ENCODE measurements at regions not wholly inside any gene's neighbourhood (a gene's known extent, or its start where the extent isn't known, plus 50 kb on each side); places are given as distances from the start of the nearest gene placed in this dataset.
"Not testable (repeated sequence)": the region's sequence is repeated elsewhere in the genome, so short reads cannot be mapped to it uniquely, and the experiment has no call there.

- not testable (repeated sequence) for DNase-seq (ENCODE audit: low spot score); H3K36me3 Mint-ChIP-seq (ENCODE audit: low read depth); H3K27me3 Mint-ChIP-seq (ENCODE audit: low read depth); H3K4me3 Mint-ChIP-seq; H3K9me3 Mint-ChIP-seq; H3K27ac Mint-ChIP-seq; H3K4me1 Mint-ChIP-seq (ENCODE audit: low read depth)
Observed at GRCh38 chrX:3919668-3920423, 206.4 kb upstream of the PRKX start.

GRCh38 chrX:3914813-3915212, 201.4 kb upstream of the PRKX start:
- not testable (repeated sequence) for H3K9me3 Mint-ChIP-seq; H3K36me3 Mint-ChIP-seq (ENCODE audit: low read depth); H3K27me3 Mint-ChIP-seq (ENCODE audit: low read depth); DNase-seq (ENCODE audit: low spot score); H3K27ac Mint-ChIP-seq; H3K4me1 Mint-ChIP-seq (ENCODE audit: low read depth); H3K4me3 Mint-ChIP-seq

- not testable (repeated sequence) for H3K27me3 Mint-ChIP-seq (ENCODE audit: low read depth); H3K27ac Mint-ChIP-seq; DNase-seq (ENCODE audit: low spot score); H3K36me3 Mint-ChIP-seq (ENCODE audit: low read depth); H3K4me1 Mint-ChIP-seq (ENCODE audit: low read depth); H3K4me3 Mint-ChIP-seq; H3K9me3 Mint-ChIP-seq
Observed at GRCh38 chrX:3914059-3914458, 200.6 kb upstream of the PRKX start.

GRCh38 chrX:3911012-3911411, 197.6 kb upstream of the PRKX start:
- not testable (repeated sequence) for H3K9me3 Mint-ChIP-seq; H3K27me3 Mint-ChIP-seq (ENCODE audit: low read depth); H3K4me3 Mint-ChIP-seq; DNase-seq (ENCODE audit: low spot score); H3K27ac Mint-ChIP-seq; H3K36me3 Mint-ChIP-seq (ENCODE audit: low read depth); H3K4me1 Mint-ChIP-seq (ENCODE audit: low read depth)

GRCh38 chrX:3910611-3911010, 197.2 kb upstream of the PRKX start:
- not testable (repeated sequence) for H3K36me3 Mint-ChIP-seq (ENCODE audit: low read depth); H3K4me1 Mint-ChIP-seq (ENCODE audit: low read depth); H3K27me3 Mint-ChIP-seq (ENCODE audit: low read depth); H3K4me3 Mint-ChIP-seq; DNase-seq (ENCODE audit: low spot score); H3K27ac Mint-ChIP-seq; H3K9me3 Mint-ChIP-seq

GRCh38 chrX:3905522-3906258, 192.2 kb upstream of the PRKX start:
- H3K4me1 Mint-ChIP-seq (ENCODE audit: low read depth); H3K4me3 Mint-ChIP-seq; H3K36me3 Mint-ChIP-seq (ENCODE audit: low read depth): not testable (repeated sequence)

GRCh38 chrX:3902222-3902621, 188.8 kb upstream of the PRKX start:
- H3K9me3 Mint-ChIP-seq; H3K27me3 Mint-ChIP-seq (ENCODE audit: low read depth); H3K36me3 Mint-ChIP-seq (ENCODE audit: low read depth); H3K4me1 Mint-ChIP-seq (ENCODE audit: low read depth); H3K27ac Mint-ChIP-seq; DNase-seq (ENCODE audit: low spot score); H3K4me3 Mint-ChIP-seq: not testable (repeated sequence)

More at GRCh38 chrX:3905522-3906258, 192.2 kb upstream of the PRKX start:
- not testable (repeated sequence) for H3K9me3 Mint-ChIP-seq; H3K27ac Mint-ChIP-seq; DNase-seq (ENCODE audit: low spot score); H3K27me3 Mint-ChIP-seq (ENCODE audit: low read depth)

GRCh38 chrX:3896755-3897154, 183.3 kb upstream of the PRKX start:
- DNase-seq (ENCODE audit: low spot score); H3K4me3 Mint-ChIP-seq; H3K9me3 Mint-ChIP-seq; H3K27me3 Mint-ChIP-seq (ENCODE audit: low read depth); H3K36me3 Mint-ChIP-seq (ENCODE audit: low read depth); H3K4me1 Mint-ChIP-seq (ENCODE audit: low read depth); H3K27ac Mint-ChIP-seq: not testable (repeated sequence)

- not testable (repeated sequence) for H3K36me3 Mint-ChIP-seq (ENCODE audit: low read depth); H3K4me1 Mint-ChIP-seq (ENCODE audit: low read depth); H3K4me3 Mint-ChIP-seq; H3K27me3 Mint-ChIP-seq (ENCODE audit: low read depth); DNase-seq (ENCODE audit: low spot score); H3K9me3 Mint-ChIP-seq; H3K27ac Mint-ChIP-seq
Observed at GRCh38 chrX:3882553-3882920, 169.1 kb upstream of the PRKX start.

GRCh38 chrX:3881898-3882552, 168.6 kb upstream of the PRKX start:
- not testable (repeated sequence) for H3K27me3 Mint-ChIP-seq (ENCODE audit: low read depth); H3K27ac Mint-ChIP-seq; DNase-seq (ENCODE audit: low spot score); H3K4me1 Mint-ChIP-seq (ENCODE audit: low read depth); H3K36me3 Mint-ChIP-seq (ENCODE audit: low read depth); H3K9me3 Mint-ChIP-seq; H3K4me3 Mint-ChIP-seq

- H3K4me1 Mint-ChIP-seq (ENCODE audit: low read depth); DNase-seq (ENCODE audit: low spot score); H3K4me3 Mint-ChIP-seq; H3K36me3 Mint-ChIP-seq (ENCODE audit: low read depth); H3K27ac Mint-ChIP-seq; H3K27me3 Mint-ChIP-seq (ENCODE audit: low read depth); H3K9me3 Mint-ChIP-seq: not testable (repeated sequence)
Observed at GRCh38 chrX:3881255-3881895, 167.9 kb upstream of the PRKX start.

GRCh38 chrX:3876393-3876792, 162.9 kb upstream of the PRKX start:
- H3K4me1 Mint-ChIP-seq (ENCODE audit: low read depth); H3K9me3 Mint-ChIP-seq; H3K27me3 Mint-ChIP-seq (ENCODE audit: low read depth); H3K27ac Mint-ChIP-seq; H3K4me3 Mint-ChIP-seq; H3K36me3 Mint-ChIP-seq (ENCODE audit: low read depth); DNase-seq (ENCODE audit: low spot score): not testable (repeated sequence)

GRCh38 chrX:3875638-3876037, 162.2 kb upstream of the PRKX start:
- DNase-seq (ENCODE audit: low spot score); H3K9me3 Mint-ChIP-seq; H3K27ac Mint-ChIP-seq; H3K4me3 Mint-ChIP-seq; H3K27me3 Mint-ChIP-seq (ENCODE audit: low read depth); H3K4me1 Mint-ChIP-seq (ENCODE audit: low read depth); H3K36me3 Mint-ChIP-seq (ENCODE audit: low read depth): not testable (repeated sequence)

- H3K9me3 Mint-ChIP-seq; H3K4me3 Mint-ChIP-seq; H3K36me3 Mint-ChIP-seq (ENCODE audit: low read depth); H3K4me1 Mint-ChIP-seq (ENCODE audit: low read depth); H3K27ac Mint-ChIP-seq; DNase-seq (ENCODE audit: low spot score); H3K27me3 Mint-ChIP-seq (ENCODE audit: low read depth): not testable (repeated sequence)
Observed at GRCh38 chrX:3872226-3872879, 158.9 kb upstream of the PRKX start.
